ENCODE measurements at regions not wholly inside any gene's neighbourhood (a gene's known extent, or its start where the extent isn't known, plus 50 kb on each side); places are given as distances from the start of the nearest gene placed in this dataset.

GRCh38 chr4:155578219-155578618 lies 88.4 kb upstream of the GUCY1A1 start:
- no peak for TF ChIP-seq CTCF (IDR thresholded peaks at IDR 0.05 in 4 of 5, conservative IDR thresholded peaks at IDR 0.05 in 1 of 5)
- TF ChIP-seq POLR2A (IDR thresholded peaks at IDR 0.05) = no peak

Measured in gastrocnemius medialis (tissue), 4 donors.